H9 (cell line): ENCODE measurements at regions not wholly inside any gene's neighbourhood (a gene's known extent, or its start where the extent isn't known, plus 50 kb on each side); places are given as distances from the start of the nearest gene placed in this dataset.

Experiments
- DNase-seq: peaks from one replicate; pipeline ENCODE4 v3.0.0-alpha.2; 2017
- H2AFZ ChIP-seq: one replicate; pipeline ENCODE4 v1.6.1; 2013; ENCODE audit warnings: mild to moderate bottlenecking, low read length, control low read depth, moderate library complexity
- H2AK5ac ChIP-seq: 2 replicates; pipeline ENCODE4 v1.6.1; 2013; ENCODE audit warnings: low read length, control low read depth, mixed read lengths; ENCODE audit not compliant: insufficient read length
- H2BK120ac ChIP-seq: one replicate; pipeline ENCODE4 v1.6.1; 2013; ENCODE audit warnings: low read depth, mild to moderate bottlenecking, low read length, control low read depth, inconsistent platforms; ENCODE audit not compliant: poor library complexity, severe bottlenecking
- H2BK12ac ChIP-seq: 2 replicates; pipeline ENCODE4 v1.6.1; 2013; ENCODE audit warnings: low read length, control low read depth, mixed read lengths, low read depth; ENCODE audit not compliant: insufficient read length
- H2BK15ac ChIP-seq: 2 replicates; pipeline ENCODE4 v1.6.1; 2013; ENCODE audit warnings: low read depth, low read length, control low read depth
- H2BK20ac ChIP-seq: one replicate; pipeline ENCODE4 v1.6.1; 2013; ENCODE audit warnings: low read depth, mild to moderate bottlenecking, low read length, control low read depth, inconsistent platforms; ENCODE audit not compliant: poor library complexity, severe bottlenecking
- H2BK5ac ChIP-seq: 2 replicates; pipeline ENCODE4 v1.6.1; 2013; ENCODE audit warnings: low read length, control low read depth, mixed read lengths; ENCODE audit not compliant: insufficient read length
- H3K14ac ChIP-seq: 2 replicates; pipeline ENCODE4 v1.6.1; 2013; ENCODE audit warnings: low read length, control low read depth; ENCODE audit not compliant: insufficient read depth
- H3K18ac ChIP-seq: 2 replicates; pipeline ENCODE4 v1.6.1; 2013; ENCODE audit warnings: low read depth, mild to moderate bottlenecking, mixed read lengths, low read length, control low read depth; ENCODE audit not compliant: insufficient read length
- H3K23ac ChIP-seq: 2 replicates; pipeline ENCODE4 v1.6.1; 2013; ENCODE audit warnings: low read length, control low read depth, mixed read lengths, low read depth; ENCODE audit not compliant: insufficient read length
- H3K23me2 ChIP-seq: 2 replicates; pipeline ENCODE4 v1.6.1; 2013; ENCODE audit warnings: low read depth, mild to moderate bottlenecking, mixed read lengths, low read length, control low read depth; ENCODE audit not compliant: insufficient read length, poor library complexity, severe bottlenecking
- H3K27ac ChIP-seq: 2 replicates; pipeline ENCODE4 v1.5.1; 2013; ENCODE audit warnings: low read length, control low read depth, mixed read lengths, low read depth; ENCODE audit not compliant: insufficient read length
- H3K27me3 ChIP-seq: 2 replicates; pipeline ENCODE4 v1.6.1; 2013; ENCODE audit warnings: low read length, control low read depth, inconsistent platforms; ENCODE audit not compliant: insufficient read depth
- H3K4ac ChIP-seq: 2 replicates; pipeline ENCODE4 v1.6.1; 2013; ENCODE audit warnings: low read depth, mild to moderate bottlenecking, control low read depth, inconsistent platforms, low read length, moderate library complexity
- H3K4me1 ChIP-seq: 2 replicates; pipeline ENCODE4 v1.6.1; 2013; ENCODE audit warnings: low read length, control low read depth, inconsistent platforms; ENCODE audit not compliant: insufficient read depth
- H3K4me2 ChIP-seq: 2 replicates; pipeline ENCODE4 v1.6.1; 2013; ENCODE audit warnings: low read length, control low read depth, mixed read lengths; ENCODE audit not compliant: insufficient read length, insufficient read depth
- H3K56ac ChIP-seq: 2 replicates; pipeline ENCODE4 v1.6.1; 2013; ENCODE audit warnings: low read depth, mild to moderate bottlenecking, mixed read lengths, low read length, control low read depth; ENCODE audit not compliant: insufficient read length
- H3K79me1 ChIP-seq: 2 replicates; pipeline ENCODE4 v1.6.1; 2013; ENCODE audit warnings: low read depth, mild to moderate bottlenecking, moderate library complexity, low read length, control low read depth, inconsistent platforms; ENCODE audit not compliant: insufficient read depth, poor library complexity, severe bottlenecking
- H3K79me2 ChIP-seq: 2 replicates; pipeline ENCODE4 v1.6.1; 2013; ENCODE audit warnings: low read length, control low read depth, inconsistent platforms; ENCODE audit not compliant: insufficient read depth
- H3K9ac ChIP-seq: 2 replicates; pipeline ENCODE4 v1.6.1; 2013; ENCODE audit warnings: low read length, control low read depth, mixed read lengths; ENCODE audit not compliant: insufficient read length; ENCODE audit errors: extremely low read depth
- H3K9me3 ChIP-seq: one replicate; pipeline ENCODE4 v1.6.1; 2013; ENCODE audit warnings: low read depth, low read length, inconsistent platforms; ENCODE audit not compliant: control insufficient read depth
- H3T11ph ChIP-seq: one replicate; pipeline ENCODE4 v1.6.1; 2013; ENCODE audit warnings: mild to moderate bottlenecking, low read length, control low read depth, inconsistent platforms
- H4K20me1 ChIP-seq: one replicate; pipeline ENCODE4 v1.6.1; 2013; ENCODE audit not compliant: control insufficient read depth, insufficient read length, insufficient read depth
- H4K5ac ChIP-seq: 2 replicates; pipeline ENCODE4 v1.6.1; 2013; ENCODE audit warnings: low read depth, mild to moderate bottlenecking, mixed read lengths, low read length, control low read depth; ENCODE audit not compliant: insufficient read length
- H4K8ac ChIP-seq: replicated peaks from 2 replicates; pipeline ENCODE4 v1.6.1; 2013; ENCODE audit warnings: low read length, control low read depth, mixed read lengths, low read depth; ENCODE audit not compliant: insufficient read length
- H4K91ac ChIP-seq: 2 replicates; pipeline ENCODE4 v1.6.1; 2013; ENCODE audit warnings: low read depth, mild to moderate bottlenecking, moderate library complexity, mixed read lengths, low read length, control low read depth; ENCODE audit not compliant: insufficient read length
- H3K27ac Mint-ChIP-seq, 3 experiments: 2 replicates in 2 of 3; 3 replicates in 1 of 3; pipeline ENCODE4 v1.8.0; 2020 to 2021; ENCODE audit warnings: mixed read lengths in 3 of 3, mild to moderate bottlenecking in 1 of 3, moderate library complexity in 1 of 3
- H3K27me3 Mint-ChIP-seq: 2 replicates; pipeline ENCODE4 v1.8.0; 2021; ENCODE audit warnings: low read depth, mild to moderate bottlenecking, moderate library complexity, mixed read lengths
- H3K36me3 Mint-ChIP-seq, 3 experiments: 2 replicates in 2 of 3; 3 replicates in 1 of 3; pipeline ENCODE4 v1.8.0; 2020 to 2021; ENCODE audit warnings: low read depth in 3 of 3, mixed read lengths in 3 of 3; ENCODE audit not compliant: insufficient read depth in 1 of 3
- H3K4me1 Mint-ChIP-seq, 2 experiments: 2 replicates each; pipeline ENCODE4 v1.8.0; 2020; ENCODE audit warnings: mixed read lengths in 2 of 2
- H3K4me3 Mint-ChIP-seq, 2 experiments: 2 replicates in 1 of 2; 3 replicates in 1 of 2; pipeline ENCODE4 v1.8.0; 2020 to 2021; ENCODE audit warnings: mild to moderate bottlenecking in 2 of 2, mixed read lengths in 2 of 2, moderate library complexity in 1 of 2
- H3K9me3 Mint-ChIP-seq, 2 experiments: 2 replicates in 1 of 2; 3 replicates in 1 of 2; pipeline ENCODE4 v1.8.0; 2020; ENCODE audit warnings: mild to moderate bottlenecking in 2 of 2, mixed read lengths in 2 of 2, moderate library complexity in 1 of 2
- WGBS: extraction: QIAGEN DNeasy Blood & Tissue Kit; methylation state at CpG from one replicate; pipeline ENCODE4 v1.1.7; 2013; ENCODE audit warnings: missing lambda C conversion rate, low lambda C conversion rate, mixed read lengths; ENCODE audit not compliant: insufficient read length; ENCODE audit errors: extremely low coverage; 5-methylcytosine and 5-hydroxymethylcytosine counted together
- TF ChIP-seq, protein P1 (sequence below): fragments of 200-600 bp; sonication (generic); conservative IDR thresholded peaks from 3 replicates; pipeline ENCODE4 v1.8.0; 2021; ENCODE audit warnings: antibody characterized with exemption, mild to moderate bottlenecking

GRCh38 chr6:40244699-40245098, 310.4 kb upstream of the MOCS1 start:
- Histone ChIP-seq H3K79me1 (no peaks in the 10 kb centered on the region), H3T11ph (no peak overlapping the region), H3K14ac (no peak overlapping the region), H3K27ac (no peak overlapping the region), H2BK20ac (no peak overlapping the region), H2AFZ (no peak overlapping the region), H2BK5ac (no peak overlapping the region), H3K9ac (no peak overlapping the region), H4K5ac (no peak overlapping the region), H3K23ac (no peak overlapping the region), H3K4me2 (no peak overlapping the region), H3K18ac (no peak overlapping the region), H2BK15ac (no peak overlapping the region), H3K23me2 (no peaks in the 10 kb centered on the region), H3K56ac (no peak overlapping the region), H2BK12ac (no peak overlapping the region), H2BK120ac (no peak overlapping the region), H3K27me3 (no peaks in the 10 kb centered on the region), H3K4me1 (no peaks in the 10 kb centered on the region), H4K8ac (no peak overlapping the region), H4K20me1 (no peaks in the 10 kb centered on the region), H4K91ac (no peak overlapping the region), H2AK5ac (no peak overlapping the region), H3K79me2 (no peaks in the 10 kb centered on the region), H3K4ac (no peak overlapping the region), H3K9me3 (no peaks in the 10 kb centered on the region)
- Mint-ChIP-seq H3K36me3 (no peaks in the 10 kb centered on the region; a peak in 1 of 7 replicates), H3K4me1 (no peaks in the 10 kb centered on the region), H3K27ac (no peak overlapping the region), H3K4me3 (no peak overlapping the region), H3K27me3 (peaks cover 6% of the 10 kb centered on the region; the same call in 1 of the 2 replicates), H3K9me3 (peaks cover 14 to 15% of the 10 kb centered on the region in 2 experiments)
- TF ChIP-seq, protein P1, sequence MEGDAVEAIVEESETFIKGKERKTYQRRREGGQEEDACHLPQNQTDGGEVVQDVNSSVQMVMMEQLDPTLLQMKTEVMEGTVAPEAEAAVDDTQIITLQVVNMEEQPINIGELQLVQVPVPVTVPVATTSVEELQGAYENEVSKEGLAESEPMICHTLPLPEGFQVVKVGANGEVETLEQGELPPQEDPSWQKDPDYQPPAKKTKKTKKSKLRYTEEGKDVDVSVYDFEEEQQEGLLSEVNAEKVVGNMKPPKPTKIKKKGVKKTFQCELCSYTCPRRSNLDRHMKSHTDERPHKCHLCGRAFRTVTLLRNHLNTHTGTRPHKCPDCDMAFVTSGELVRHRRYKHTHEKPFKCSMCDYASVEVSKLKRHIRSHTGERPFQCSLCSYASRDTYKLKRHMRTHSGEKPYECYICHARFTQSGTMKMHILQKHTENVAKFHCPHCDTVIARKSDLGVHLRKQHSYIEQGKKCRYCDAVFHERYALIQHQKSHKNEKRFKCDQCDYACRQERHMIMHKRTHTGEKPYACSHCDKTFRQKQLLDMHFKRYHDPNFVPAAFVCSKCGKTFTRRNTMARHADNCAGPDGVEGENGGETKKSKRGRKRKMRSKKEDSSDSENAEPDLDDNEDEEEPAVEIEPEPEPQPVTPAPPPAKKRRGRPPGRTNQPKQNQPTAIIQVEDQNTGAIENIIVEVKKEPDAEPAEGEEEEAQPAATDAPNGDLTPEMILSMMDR: no peak
- no CpG with 5 or more reads among the region's 1 CpG for WGBS
- no peak for DNase-seq
